H9 (cell line): ENCODE measurements at regions not wholly inside any gene's neighbourhood (a gene's known extent, or its start where the extent isn't known, plus 50 kb on each side); places are given as distances from the start of the nearest gene placed in this dataset.

ENCODE experiments used
- DNase-seq: peaks from one replicate; pipeline ENCODE4 v3.0.0-alpha.2; 2017
- H2AFZ ChIP-seq: one replicate; pipeline ENCODE4 v1.6.1; 2013; ENCODE audit warnings: mild to moderate bottlenecking, low read length, control low read depth, moderate library complexity
- H2AK5ac ChIP-seq: 2 replicates; pipeline ENCODE4 v1.6.1; 2013; ENCODE audit warnings: low read length, control low read depth, mixed read lengths; ENCODE audit not compliant: insufficient read length
- H2BK120ac ChIP-seq: one replicate; pipeline ENCODE4 v1.6.1; 2013; ENCODE audit warnings: low read depth, mild to moderate bottlenecking, low read length, control low read depth, inconsistent platforms; ENCODE audit not compliant: poor library complexity, severe bottlenecking
- H2BK12ac ChIP-seq: 2 replicates; pipeline ENCODE4 v1.6.1; 2013; ENCODE audit warnings: low read length, control low read depth, mixed read lengths, low read depth; ENCODE audit not compliant: insufficient read length
- H2BK15ac ChIP-seq: 2 replicates; pipeline ENCODE4 v1.6.1; 2013; ENCODE audit warnings: low read depth, low read length, control low read depth
- H2BK20ac ChIP-seq: one replicate; pipeline ENCODE4 v1.6.1; 2013; ENCODE audit warnings: low read depth, mild to moderate bottlenecking, low read length, control low read depth, inconsistent platforms; ENCODE audit not compliant: poor library complexity, severe bottlenecking
- H2BK5ac ChIP-seq: 2 replicates; pipeline ENCODE4 v1.6.1; 2013; ENCODE audit warnings: low read length, control low read depth, mixed read lengths; ENCODE audit not compliant: insufficient read length
- H3K14ac ChIP-seq: 2 replicates; pipeline ENCODE4 v1.6.1; 2013; ENCODE audit warnings: low read length, control low read depth; ENCODE audit not compliant: insufficient read depth
- H3K18ac ChIP-seq: 2 replicates; pipeline ENCODE4 v1.6.1; 2013; ENCODE audit warnings: low read depth, mild to moderate bottlenecking, mixed read lengths, low read length, control low read depth; ENCODE audit not compliant: insufficient read length
- H3K23ac ChIP-seq: 2 replicates; pipeline ENCODE4 v1.6.1; 2013; ENCODE audit warnings: low read length, control low read depth, mixed read lengths, low read depth; ENCODE audit not compliant: insufficient read length
- H3K23me2 ChIP-seq: 2 replicates; pipeline ENCODE4 v1.6.1; 2013; ENCODE audit warnings: low read depth, mild to moderate bottlenecking, mixed read lengths, low read length, control low read depth; ENCODE audit not compliant: insufficient read length, poor library complexity, severe bottlenecking
- H3K27ac ChIP-seq: 2 replicates; pipeline ENCODE4 v1.5.1; 2013; ENCODE audit warnings: low read length, control low read depth, mixed read lengths, low read depth; ENCODE audit not compliant: insufficient read length
- H3K27me3 ChIP-seq: 2 replicates; pipeline ENCODE4 v1.6.1; 2013; ENCODE audit warnings: low read length, control low read depth, inconsistent platforms; ENCODE audit not compliant: insufficient read depth
- H3K4ac ChIP-seq: 2 replicates; pipeline ENCODE4 v1.6.1; 2013; ENCODE audit warnings: low read depth, mild to moderate bottlenecking, control low read depth, inconsistent platforms, low read length, moderate library complexity
- H3K4me1 ChIP-seq: 2 replicates; pipeline ENCODE4 v1.6.1; 2013; ENCODE audit warnings: low read length, control low read depth, inconsistent platforms; ENCODE audit not compliant: insufficient read depth
- H3K4me2 ChIP-seq: 2 replicates; pipeline ENCODE4 v1.6.1; 2013; ENCODE audit warnings: low read length, control low read depth, mixed read lengths; ENCODE audit not compliant: insufficient read length, insufficient read depth
- H3K56ac ChIP-seq: 2 replicates; pipeline ENCODE4 v1.6.1; 2013; ENCODE audit warnings: low read depth, mild to moderate bottlenecking, mixed read lengths, low read length, control low read depth; ENCODE audit not compliant: insufficient read length
- H3K79me1 ChIP-seq: 2 replicates; pipeline ENCODE4 v1.6.1; 2013; ENCODE audit warnings: low read depth, mild to moderate bottlenecking, moderate library complexity, low read length, control low read depth, inconsistent platforms; ENCODE audit not compliant: insufficient read depth, poor library complexity, severe bottlenecking
- H3K79me2 ChIP-seq: 2 replicates; pipeline ENCODE4 v1.6.1; 2013; ENCODE audit warnings: low read length, control low read depth, inconsistent platforms; ENCODE audit not compliant: insufficient read depth
- H3K9ac ChIP-seq: 2 replicates; pipeline ENCODE4 v1.6.1; 2013; ENCODE audit warnings: low read length, control low read depth, mixed read lengths; ENCODE audit not compliant: insufficient read length; ENCODE audit errors: extremely low read depth
- H3K9me3 ChIP-seq: one replicate; pipeline ENCODE4 v1.6.1; 2013; ENCODE audit warnings: low read depth, low read length, inconsistent platforms; ENCODE audit not compliant: control insufficient read depth
- H3T11ph ChIP-seq: one replicate; pipeline ENCODE4 v1.6.1; 2013; ENCODE audit warnings: mild to moderate bottlenecking, low read length, control low read depth, inconsistent platforms
- H4K20me1 ChIP-seq: one replicate; pipeline ENCODE4 v1.6.1; 2013; ENCODE audit not compliant: control insufficient read depth, insufficient read length, insufficient read depth
- H4K5ac ChIP-seq: 2 replicates; pipeline ENCODE4 v1.6.1; 2013; ENCODE audit warnings: low read depth, mild to moderate bottlenecking, mixed read lengths, low read length, control low read depth; ENCODE audit not compliant: insufficient read length
- H4K8ac ChIP-seq: replicated peaks from 2 replicates; pipeline ENCODE4 v1.6.1; 2013; ENCODE audit warnings: low read length, control low read depth, mixed read lengths, low read depth; ENCODE audit not compliant: insufficient read length
- H4K91ac ChIP-seq: 2 replicates; pipeline ENCODE4 v1.6.1; 2013; ENCODE audit warnings: low read depth, mild to moderate bottlenecking, moderate library complexity, mixed read lengths, low read length, control low read depth; ENCODE audit not compliant: insufficient read length
- H3K27ac Mint-ChIP-seq, 3 experiments: 2 replicates in 2 of 3; 3 replicates in 1 of 3; pipeline ENCODE4 v1.8.0; 2020 to 2021; ENCODE audit warnings: mixed read lengths in 3 of 3, mild to moderate bottlenecking in 1 of 3, moderate library complexity in 1 of 3
- H3K27me3 Mint-ChIP-seq: 2 replicates; pipeline ENCODE4 v1.8.0; 2021; ENCODE audit warnings: low read depth, mild to moderate bottlenecking, moderate library complexity, mixed read lengths
- H3K36me3 Mint-ChIP-seq, 3 experiments: 2 replicates in 2 of 3; 3 replicates in 1 of 3; pipeline ENCODE4 v1.8.0; 2020 to 2021; ENCODE audit warnings: low read depth in 3 of 3, mixed read lengths in 3 of 3; ENCODE audit not compliant: insufficient read depth in 1 of 3
- H3K4me1 Mint-ChIP-seq, 2 experiments: 2 replicates each; pipeline ENCODE4 v1.8.0; 2020; ENCODE audit warnings: mixed read lengths in 2 of 2
- H3K4me3 Mint-ChIP-seq, 2 experiments: 2 replicates in 1 of 2; 3 replicates in 1 of 2; pipeline ENCODE4 v1.8.0; 2020 to 2021; ENCODE audit warnings: mild to moderate bottlenecking in 2 of 2, mixed read lengths in 2 of 2, moderate library complexity in 1 of 2
- H3K9me3 Mint-ChIP-seq, 2 experiments: 2 replicates in 1 of 2; 3 replicates in 1 of 2; pipeline ENCODE4 v1.8.0; 2020; ENCODE audit warnings: mild to moderate bottlenecking in 2 of 2, mixed read lengths in 2 of 2, moderate library complexity in 1 of 2
- WGBS: extraction: QIAGEN DNeasy Blood & Tissue Kit; methylation state at CpG from one replicate; pipeline ENCODE4 v1.1.7; 2013; ENCODE audit warnings: missing lambda C conversion rate, low lambda C conversion rate, mixed read lengths; ENCODE audit not compliant: insufficient read length; ENCODE audit errors: extremely low coverage; 5-methylcytosine and 5-hydroxymethylcytosine counted together
- TF ChIP-seq, protein P1 (sequence below): fragments of 200-600 bp; sonication (generic); conservative IDR thresholded peaks from 3 replicates; pipeline ENCODE4 v1.8.0; 2021; ENCODE audit warnings: antibody characterized with exemption, mild to moderate bottlenecking

- H4K5ac ChIP-seq: no peak overlapping the region
- DNase-seq: no peak
- H2BK12ac ChIP-seq: no peak overlapping the region
- no peaks in the 10 kb centered on the region for H3K9me3 ChIP-seq
- H3K23me2 ChIP-seq: no peaks in the 10 kb centered on the region
- H2BK15ac ChIP-seq: no peak overlapping the region
- no peaks in the 10 kb centered on the region for H4K20me1 ChIP-seq
- H3K27ac ChIP-seq: no peak overlapping the region
- Mint-ChIP-seq H3K27ac (no peak overlapping the region), H3K4me1 (peaks cover 11 to 12% of the 10 kb centered on the region in 2 experiments), H3K36me3 (0 out of 7 replicates have a peak, but pooled peaks cover 0 to 2% (median 0%) of the 10 kb centered on the region in 3 experiments), H3K9me3 (no peaks in the 10 kb centered on the region), H3K27me3 (no peaks in the 10 kb centered on the region), H3K4me3 (no peak overlapping the region)
- H3K18ac ChIP-seq: no peak overlapping the region
- no peak overlapping the region for H2AK5ac ChIP-seq
- H3K56ac ChIP-seq: no peak overlapping the region
- no CpG with 5 or more reads among the region's 9 CpGs for WGBS
- H3K9ac ChIP-seq: no peak overlapping the region
- H3K23ac ChIP-seq: no peak overlapping the region
- no peaks in the 10 kb centered on the region for H3K79me1 ChIP-seq
- no peak overlapping the region for H3K14ac ChIP-seq
- no peak overlapping the region for H4K8ac ChIP-seq
- H3T11ph ChIP-seq: no peak overlapping the region
- no peaks in the 10 kb centered on the region for H3K27me3 ChIP-seq
- no peak overlapping the region for H2BK120ac ChIP-seq
- H2BK5ac ChIP-seq: no peak overlapping the region
- no peak overlapping the region for H3K4me2 ChIP-seq
- TF ChIP-seq, protein P1, sequence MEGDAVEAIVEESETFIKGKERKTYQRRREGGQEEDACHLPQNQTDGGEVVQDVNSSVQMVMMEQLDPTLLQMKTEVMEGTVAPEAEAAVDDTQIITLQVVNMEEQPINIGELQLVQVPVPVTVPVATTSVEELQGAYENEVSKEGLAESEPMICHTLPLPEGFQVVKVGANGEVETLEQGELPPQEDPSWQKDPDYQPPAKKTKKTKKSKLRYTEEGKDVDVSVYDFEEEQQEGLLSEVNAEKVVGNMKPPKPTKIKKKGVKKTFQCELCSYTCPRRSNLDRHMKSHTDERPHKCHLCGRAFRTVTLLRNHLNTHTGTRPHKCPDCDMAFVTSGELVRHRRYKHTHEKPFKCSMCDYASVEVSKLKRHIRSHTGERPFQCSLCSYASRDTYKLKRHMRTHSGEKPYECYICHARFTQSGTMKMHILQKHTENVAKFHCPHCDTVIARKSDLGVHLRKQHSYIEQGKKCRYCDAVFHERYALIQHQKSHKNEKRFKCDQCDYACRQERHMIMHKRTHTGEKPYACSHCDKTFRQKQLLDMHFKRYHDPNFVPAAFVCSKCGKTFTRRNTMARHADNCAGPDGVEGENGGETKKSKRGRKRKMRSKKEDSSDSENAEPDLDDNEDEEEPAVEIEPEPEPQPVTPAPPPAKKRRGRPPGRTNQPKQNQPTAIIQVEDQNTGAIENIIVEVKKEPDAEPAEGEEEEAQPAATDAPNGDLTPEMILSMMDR: no peak
- H4K91ac ChIP-seq: no peak overlapping the region
- H3K4me1 ChIP-seq: no peaks in the 10 kb centered on the region
- no peak overlapping the region for H2AFZ ChIP-seq
- no peak overlapping the region for H2BK20ac ChIP-seq
- no peak overlapping the region for H3K4ac ChIP-seq
- H3K79me2 ChIP-seq: no peaks in the 10 kb centered on the region
Measured at GRCh38 chr13:31057403-31058033, 104.2 kb downstream of the HSPH1 start.
